ENCODE measurements at regions not wholly inside any gene's neighbourhood (a gene's known extent, or its start where the extent isn't known, plus 50 kb on each side); places are given as distances from the start of the nearest gene placed in this dataset.
"Not testable (repeated sequence)": the region's sequence is repeated elsewhere in the genome, so short reads cannot be mapped to it uniquely, and the experiment has no call there.

DNA sequence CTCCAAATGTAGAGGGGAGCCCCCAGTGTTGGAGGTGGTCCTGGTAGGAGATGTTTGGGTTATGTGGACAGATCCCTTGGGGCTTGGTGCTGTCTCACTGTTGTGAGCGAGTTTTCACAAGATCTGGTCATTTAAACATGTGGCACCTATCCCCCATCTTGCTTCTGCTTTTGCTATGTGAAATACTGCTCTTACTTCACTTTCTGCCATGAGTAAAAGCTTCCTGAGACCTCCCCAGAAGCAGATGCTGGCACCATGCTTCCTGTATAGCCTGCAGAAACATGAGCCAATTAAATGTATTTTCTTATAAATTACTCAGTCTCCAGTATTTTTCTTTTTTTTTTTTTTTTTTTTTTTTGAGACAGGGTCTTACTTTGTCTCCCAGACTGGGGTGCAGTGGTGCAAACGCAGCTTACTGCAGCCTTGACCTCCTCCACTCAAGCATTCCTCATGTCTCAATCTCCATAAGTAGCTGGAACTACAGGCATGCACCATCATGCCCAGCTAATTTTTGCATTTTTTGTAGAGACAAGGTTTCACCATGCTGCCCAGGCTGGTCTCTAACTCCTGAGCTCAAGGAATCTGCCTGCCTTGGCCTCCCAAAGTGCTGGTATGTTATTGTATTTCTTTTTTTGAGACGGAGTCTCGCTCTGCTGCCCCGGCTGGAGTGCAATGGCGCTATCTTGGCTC is 177.1 kb downstream of the ALDH8A1 start:
- peaks cover 6% of the 10 kb centered on the region; the same call in 1 of the 2 replicates for H3K4me1 ChIP-seq (ENCODE audit: insufficient read depth, low read length)
- H3K4me3 ChIP-seq (ENCODE audit: low read length), result no peak overlapping the region
- no peaks in the 10 kb centered on the region for H3K9me3 ChIP-seq (ENCODE audit: insufficient read depth, low read depth, low read length)
- WGBS, result 96% methylated on average over 6 of the region's 6 CpGs
- no peaks in the 10 kb centered on the region for H3K36me3 ChIP-seq (ENCODE audit: insufficient read depth, low read length)
- H3K27me3 ChIP-seq (ENCODE audit: insufficient read depth, low read length), result no peaks in the 10 kb centered on the region
- H3K9ac ChIP-seq (ENCODE audit: low read depth, low read length), result no peak overlapping the region
- H3K27ac ChIP-seq (ENCODE audit: low read depth, low read length), result no peak overlapping the region

DNA sequence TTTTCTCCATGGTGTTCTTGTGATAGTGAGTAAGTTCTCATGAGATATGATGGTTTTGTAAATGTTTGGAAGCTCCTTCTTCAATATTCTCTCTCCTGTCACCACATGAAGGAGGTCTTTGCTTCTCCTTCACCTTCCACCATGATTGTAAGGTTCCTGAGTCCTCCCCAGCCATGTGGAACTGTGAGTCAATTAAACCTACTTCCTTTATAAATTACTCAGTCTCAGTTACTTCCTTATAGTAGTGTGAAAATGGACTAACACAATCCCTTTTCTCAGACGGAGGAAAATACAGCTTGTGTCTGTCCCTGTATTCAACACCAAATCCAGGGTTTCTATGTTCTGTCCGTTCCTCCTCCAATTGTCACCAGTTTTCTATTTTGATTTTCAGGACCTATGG is 181.0 kb downstream of the ALDH8A1 start:
- Histone ChIP-seq H3K36me3 (ENCODE audit: insufficient read depth, low read length) (no peaks in the 10 kb centered on the region), H3K9ac (ENCODE audit: low read depth, low read length) (no peak overlapping the region), H3K9me3 (ENCODE audit: insufficient read depth, low read depth, low read length) (no peaks in the 10 kb centered on the region), H3K27me3 (ENCODE audit: insufficient read depth, low read length) (no peaks in the 10 kb centered on the region), H3K4me3 (ENCODE audit: low read length) (no peak overlapping the region), H3K4me1 (ENCODE audit: insufficient read depth, low read length) (0 out of 2 replicates have a peak, but pooled peaks cover under 1% of the 10 kb centered on the region), H3K27ac (ENCODE audit: low read depth, low read length) (no peak overlapping the region)
- WGBS, result 82% methylated on average over 2 of the region's 2 CpGs

DNA sequence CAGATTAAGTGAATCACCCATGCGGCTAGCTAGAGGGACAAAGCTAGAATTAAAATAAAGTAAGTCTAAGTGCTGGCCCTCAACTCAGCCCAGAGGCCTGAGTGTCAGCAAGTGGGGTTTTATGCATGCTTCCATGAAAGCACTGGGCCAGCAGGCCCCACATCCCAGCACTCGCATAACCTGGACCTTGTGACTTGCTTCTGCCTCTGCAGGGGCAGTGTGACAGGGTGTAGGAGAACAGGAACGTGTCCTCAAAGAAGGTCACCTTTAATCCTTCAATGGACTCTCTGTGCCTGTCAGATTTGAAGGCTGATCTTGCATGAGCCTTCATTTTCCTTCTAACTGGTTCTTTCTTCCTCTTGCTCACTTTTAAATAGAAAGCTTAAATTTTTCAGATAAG is 183.4 kb downstream of the ALDH8A1 start:
- 72% methylated on average over 3 of the region's 3 CpGs for WGBS

DNA sequence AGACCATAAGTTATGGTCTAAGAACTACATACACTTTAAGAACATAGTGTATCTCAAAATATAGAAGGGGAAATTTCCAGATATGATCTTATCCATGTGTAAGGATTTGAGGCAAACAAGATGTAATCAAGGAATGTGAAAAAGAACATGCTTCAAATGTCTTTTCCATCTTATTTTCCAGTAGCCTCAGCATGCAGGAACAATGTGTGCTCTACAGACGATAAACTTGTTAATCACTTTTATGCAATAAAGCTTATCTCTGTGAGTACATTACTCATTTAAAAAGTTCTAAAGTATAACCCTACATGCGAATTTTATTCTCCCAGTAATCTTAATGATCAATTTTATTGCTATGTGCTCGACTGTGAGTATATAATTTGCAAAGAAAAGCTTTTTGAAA is 185.2 kb downstream of the ALDH8A1 start:
- Histone ChIP-seq H3K4me1 (ENCODE audit: insufficient read depth, low read length) (no peaks in the 10 kb centered on the region), H3K27me3 (ENCODE audit: insufficient read depth, low read length) (no peaks in the 10 kb centered on the region), H3K4me3 (ENCODE audit: low read length) (no peak overlapping the region), H3K9ac (ENCODE audit: low read depth, low read length) (no peak overlapping the region), H3K27ac (ENCODE audit: low read depth, low read length) (no peak overlapping the region), H3K36me3 (ENCODE audit: insufficient read depth, low read length) (no peaks in the 10 kb centered on the region), H3K9me3 (ENCODE audit: insufficient read depth, low read depth, low read length) (no peaks in the 10 kb centered on the region)
- 100% methylated on average over 2 of the region's 3 CpGs for WGBS

More for the DNA sequence above, 183.4 kb downstream of the ALDH8A1 start:
- Histone ChIP-seq H3K27ac (ENCODE audit: low read depth, low read length) (no peak overlapping the region), H3K9ac (ENCODE audit: low read depth, low read length) (no peak overlapping the region), H3K27me3 (ENCODE audit: insufficient read depth, low read length) (no peaks in the 10 kb centered on the region), H3K9me3 (ENCODE audit: insufficient read depth, low read depth, low read length) (no peaks in the 10 kb centered on the region), H3K36me3 (ENCODE audit: insufficient read depth, low read length) (no peaks in the 10 kb centered on the region), H3K4me3 (ENCODE audit: low read length) (no peak overlapping the region), H3K4me1 (ENCODE audit: insufficient read depth, low read length) (no peaks in the 10 kb centered on the region)

DNA sequence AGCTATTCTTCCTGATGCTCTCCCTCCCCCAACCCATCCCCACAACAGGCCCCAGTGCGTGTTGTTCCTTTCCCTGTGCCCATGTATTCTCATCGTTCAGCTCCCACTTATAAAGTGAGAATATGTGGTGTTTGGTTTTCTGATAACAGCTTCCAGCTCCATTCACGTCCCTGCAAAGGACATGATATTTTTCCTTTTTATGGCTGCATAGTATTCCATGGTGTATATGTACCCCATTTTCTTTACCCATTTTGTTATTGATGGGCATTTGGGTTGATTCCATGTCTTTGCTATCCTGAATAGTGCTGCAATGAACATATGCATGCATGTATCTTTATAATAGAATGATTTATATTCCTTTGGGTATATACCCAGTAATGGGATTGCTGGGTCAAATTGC is 186.3 kb downstream of the ALDH8A1 start:
- not testable (repeated sequence) for H3K9ac ChIP-seq (ENCODE audit: low read depth, low read length); H3K4me3 ChIP-seq (ENCODE audit: low read length); H3K9me3 ChIP-seq (ENCODE audit: insufficient read depth, low read depth, low read length); H3K27me3 ChIP-seq (ENCODE audit: insufficient read depth, low read length); H3K36me3 ChIP-seq (ENCODE audit: insufficient read depth, low read length); H3K4me1 ChIP-seq (ENCODE audit: insufficient read depth, low read length); H3K27ac ChIP-seq (ENCODE audit: low read depth, low read length)
- 100% methylated on average over 1 of the region's 3 CpGs for WGBS

DNA sequence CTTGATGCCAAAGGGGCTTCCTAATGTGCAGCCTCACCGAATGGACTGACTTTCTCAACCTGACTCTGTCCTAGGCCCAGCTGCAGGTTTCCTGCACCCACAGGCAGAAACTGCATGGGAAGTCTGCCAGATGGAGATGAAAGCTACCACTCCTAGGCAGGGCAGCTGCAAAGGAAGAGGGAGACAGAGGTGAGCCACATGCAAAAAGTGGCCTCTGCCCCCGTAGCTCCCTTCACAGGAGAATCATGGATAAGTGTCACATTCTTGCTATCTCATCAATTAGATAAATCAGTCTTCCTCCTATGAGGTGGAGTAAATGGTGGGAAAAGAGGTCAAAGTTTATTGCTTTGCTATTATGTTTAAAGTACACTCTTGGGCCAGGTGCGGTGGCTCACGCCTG is 191.3 kb downstream of the ALDH8A1 start:
- Histone ChIP-seq H3K9me3 (ENCODE audit: insufficient read depth, low read depth, low read length) (no peaks in the 10 kb centered on the region), H3K36me3 (ENCODE audit: insufficient read depth, low read length) (no peaks in the 10 kb centered on the region), H3K9ac (ENCODE audit: low read depth, low read length) (no peak overlapping the region), H3K27me3 (ENCODE audit: insufficient read depth, low read length) (no peaks in the 10 kb centered on the region), H3K4me3 (ENCODE audit: low read length) (no peak overlapping the region), H3K4me1 (ENCODE audit: insufficient read depth, low read length) (no peaks in the 10 kb centered on the region), H3K27ac (ENCODE audit: low read depth, low read length) (no peak overlapping the region)
- 97% methylated on average over 4 of the region's 4 CpGs for WGBS

DNA sequence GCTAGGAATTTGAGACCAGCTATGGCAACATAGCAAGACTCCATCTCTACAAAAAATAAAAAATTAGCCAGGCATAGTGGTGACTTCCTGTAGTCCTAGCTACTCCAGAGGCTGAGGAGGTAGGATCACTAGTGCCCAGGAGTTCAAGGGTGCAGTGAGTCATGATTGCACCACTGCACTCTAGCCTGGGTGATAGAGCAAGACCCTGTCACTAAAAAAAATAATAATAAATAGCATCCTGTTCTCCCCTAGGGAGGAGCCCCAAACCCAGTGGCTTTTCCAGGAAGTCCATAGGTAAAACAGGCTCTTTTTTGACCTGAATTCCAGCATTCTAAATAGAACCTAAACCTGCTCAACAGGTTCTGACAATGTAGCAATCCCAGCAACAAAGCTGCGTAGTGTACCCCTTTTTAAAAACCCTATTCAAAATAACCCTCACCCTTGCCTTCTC is 192.0 kb downstream of the ALDH8A1 start:
- H3K4me3 ChIP-seq (ENCODE audit: low read length), result no peak overlapping the region
- H3K4me1 ChIP-seq (ENCODE audit: insufficient read depth, low read length), result no peaks in the 10 kb centered on the region
- H3K36me3 ChIP-seq (ENCODE audit: insufficient read depth, low read length), result no peaks in the 10 kb centered on the region
- no peak overlapping the region for H3K27ac ChIP-seq (ENCODE audit: low read depth, low read length)
- H3K9me3 ChIP-seq (ENCODE audit: insufficient read depth, low read depth, low read length), result no peaks in the 10 kb centered on the region
- no peak overlapping the region for H3K9ac ChIP-seq (ENCODE audit: low read depth, low read length)
- H3K27me3 ChIP-seq (ENCODE audit: insufficient read depth, low read length), result no peaks in the 10 kb centered on the region
- 95% methylated on average over 1 of the region's 1 CpG for WGBS

DNA sequence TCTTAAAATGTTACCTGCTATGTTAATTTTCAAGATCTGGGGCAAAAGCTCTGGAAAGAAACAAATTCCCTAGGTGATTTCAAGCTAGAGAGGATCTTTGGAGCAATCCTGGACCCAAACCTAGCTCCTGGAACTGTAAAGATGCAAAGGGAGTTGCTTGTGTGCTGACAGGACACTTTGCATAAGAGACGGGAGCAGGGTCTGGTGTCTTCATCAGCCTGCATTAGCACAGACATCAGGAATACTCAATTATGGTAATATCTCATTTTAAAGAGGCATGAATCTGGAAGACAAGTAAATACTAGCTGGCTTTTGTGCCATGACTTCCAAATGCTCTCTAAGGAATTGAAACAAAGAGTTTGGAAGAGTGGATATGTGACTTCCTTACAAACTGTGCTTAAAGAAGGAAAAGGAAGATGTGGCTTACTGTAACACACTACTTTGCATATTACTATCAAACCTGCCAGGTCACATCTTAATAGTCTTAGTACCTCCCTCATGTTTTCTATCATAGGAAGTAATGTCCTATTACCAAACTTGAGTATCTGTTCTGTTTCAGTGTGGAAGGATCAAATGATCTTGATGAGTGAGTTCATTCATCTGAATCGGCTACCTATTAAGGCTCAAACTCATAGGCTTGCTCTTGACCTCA is 193.4 kb downstream of the ALDH8A1 start:
- H3K27me3 ChIP-seq (ENCODE audit: insufficient read depth, low read length), result no peaks in the 10 kb centered on the region
- H3K27ac ChIP-seq (ENCODE audit: low read depth, low read length), result no peak overlapping the region
- H3K9ac ChIP-seq (ENCODE audit: low read depth, low read length), result no peak overlapping the region
- H3K4me1 ChIP-seq (ENCODE audit: insufficient read depth, low read length), result no peaks in the 10 kb centered on the region
- H3K4me3 ChIP-seq (ENCODE audit: low read length), result no peak overlapping the region
- no peaks in the 10 kb centered on the region for H3K9me3 ChIP-seq (ENCODE audit: insufficient read depth, low read depth, low read length)
- WGBS, result 100% methylated on average over 1 of the region's 2 CpGs
- H3K36me3 ChIP-seq (ENCODE audit: insufficient read depth, low read length), result no peaks in the 10 kb centered on the region

DNA sequence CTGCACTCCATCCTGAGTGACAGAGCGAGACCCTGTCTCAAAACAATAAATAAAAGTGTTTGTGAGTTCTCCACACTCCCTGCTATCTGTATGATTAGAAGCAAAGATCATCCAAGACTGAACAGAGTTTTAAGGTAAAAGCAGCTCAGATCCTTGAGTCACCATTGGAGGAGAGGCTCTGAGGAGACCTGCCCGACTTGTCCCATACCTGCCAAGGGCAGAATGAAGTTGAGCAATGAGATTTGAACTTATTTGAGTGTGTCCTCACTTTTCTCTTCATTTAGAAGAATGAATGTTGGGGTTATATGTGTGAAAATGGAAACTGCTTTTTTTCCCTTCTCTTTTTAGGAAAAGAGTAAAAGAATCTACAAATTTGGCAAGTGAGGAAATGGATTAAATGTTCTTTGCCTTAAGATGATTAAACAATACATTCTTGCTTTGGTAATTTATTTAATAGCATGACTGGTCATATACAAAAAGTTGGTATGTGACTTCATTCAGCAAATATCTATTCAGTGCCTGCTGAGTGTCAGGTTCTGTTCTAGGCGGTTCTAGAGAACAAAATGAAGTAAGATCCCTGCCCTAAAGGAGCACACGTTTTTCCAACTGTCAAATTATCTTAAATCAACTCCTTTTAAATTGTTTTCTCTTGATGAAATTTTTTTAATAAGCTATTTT is 195.7 kb downstream of the ALDH8A1 start:
- no peak overlapping the region for H3K9ac ChIP-seq (ENCODE audit: low read depth, low read length)
- no peak overlapping the region for H3K27ac ChIP-seq (ENCODE audit: low read depth, low read length)
- no peaks in the 10 kb centered on the region for H3K36me3 ChIP-seq (ENCODE audit: insufficient read depth, low read length)
- no peak overlapping the region for H3K4me3 ChIP-seq (ENCODE audit: low read length)
- no peaks in the 10 kb centered on the region for H3K4me1 ChIP-seq (ENCODE audit: insufficient read depth, low read length)
- H3K27me3 ChIP-seq (ENCODE audit: insufficient read depth, low read length), result no peaks in the 10 kb centered on the region
- H3K9me3 ChIP-seq (ENCODE audit: insufficient read depth, low read depth, low read length), result no peaks in the 10 kb centered on the region
- WGBS, result 89% methylated on average over 3 of the region's 4 CpGs

DNA sequence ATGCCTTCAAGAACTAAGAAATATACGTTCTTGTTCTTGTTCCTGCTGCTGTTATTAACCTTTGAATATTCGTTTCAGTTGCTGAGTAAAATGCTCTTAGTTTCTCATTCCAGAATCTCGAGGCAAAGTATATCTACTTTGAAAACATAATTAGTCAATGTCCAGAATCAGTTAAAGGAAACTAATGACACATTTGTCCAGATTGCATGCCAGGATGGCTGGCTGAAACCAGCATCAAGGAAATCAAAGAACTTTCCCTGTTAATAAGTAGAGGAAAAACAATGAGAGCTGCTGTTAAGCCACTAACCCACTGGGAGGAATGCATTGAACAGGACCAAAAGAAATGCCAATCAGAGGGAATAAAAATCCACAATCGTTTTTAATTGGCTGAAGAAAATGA is 196.9 kb downstream of the ALDH8A1 start:
- 91% methylated on average over 4 of the region's 4 CpGs for WGBS
- Histone ChIP-seq H3K9me3 (ENCODE audit: insufficient read depth, low read depth, low read length) (no peaks in the 10 kb centered on the region), H3K27ac (ENCODE audit: low read depth, low read length) (no peak overlapping the region), H3K9ac (ENCODE audit: low read depth, low read length) (no peak overlapping the region), H3K4me3 (ENCODE audit: low read length) (no peak overlapping the region), H3K27me3 (ENCODE audit: insufficient read depth, low read length) (no peaks in the 10 kb centered on the region), H3K36me3 (ENCODE audit: insufficient read depth, low read length) (no peaks in the 10 kb centered on the region), H3K4me1 (ENCODE audit: insufficient read depth, low read length) (no peaks in the 10 kb centered on the region)

DNA sequence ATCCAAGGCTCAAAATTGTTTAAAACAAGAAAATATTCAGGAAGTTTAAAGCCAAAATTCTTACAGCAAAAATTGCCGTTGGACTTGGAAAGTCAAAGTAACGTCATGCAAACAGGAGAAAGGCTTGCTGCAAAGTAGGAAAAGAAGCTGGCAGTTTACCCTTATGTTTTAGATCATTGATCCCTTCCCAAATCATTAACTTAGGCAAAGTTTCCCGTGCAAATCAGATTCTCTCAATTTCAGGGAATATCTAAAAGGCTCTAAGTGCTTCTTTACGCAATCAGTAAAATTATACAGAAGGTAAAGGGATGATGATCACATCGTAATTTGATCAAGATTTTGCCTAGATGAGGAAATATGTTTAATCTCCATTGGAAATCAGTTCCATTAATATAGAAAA is 197.5 kb downstream of the ALDH8A1 start:
- H3K4me1 ChIP-seq (ENCODE audit: insufficient read depth, low read length), result no peaks in the 10 kb centered on the region
- WGBS, result 93% methylated on average over 5 of the region's 5 CpGs
- H3K27ac ChIP-seq (ENCODE audit: low read depth, low read length), result no peak overlapping the region
- H3K4me3 ChIP-seq (ENCODE audit: low read length), result no peak overlapping the region
- H3K36me3 ChIP-seq (ENCODE audit: insufficient read depth, low read length), result no peaks in the 10 kb centered on the region
- no peaks in the 10 kb centered on the region for H3K27me3 ChIP-seq (ENCODE audit: insufficient read depth, low read length)
- no peak overlapping the region for H3K9ac ChIP-seq (ENCODE audit: low read depth, low read length)
- no peaks in the 10 kb centered on the region for H3K9me3 ChIP-seq (ENCODE audit: insufficient read depth, low read depth, low read length)
